ENCODE measurements at regions not wholly inside any gene's neighbourhood (a gene's known extent, or its start where the extent isn't known, plus 50 kb on each side); places are given as distances from the start of the nearest gene placed in this dataset.

DNA sequence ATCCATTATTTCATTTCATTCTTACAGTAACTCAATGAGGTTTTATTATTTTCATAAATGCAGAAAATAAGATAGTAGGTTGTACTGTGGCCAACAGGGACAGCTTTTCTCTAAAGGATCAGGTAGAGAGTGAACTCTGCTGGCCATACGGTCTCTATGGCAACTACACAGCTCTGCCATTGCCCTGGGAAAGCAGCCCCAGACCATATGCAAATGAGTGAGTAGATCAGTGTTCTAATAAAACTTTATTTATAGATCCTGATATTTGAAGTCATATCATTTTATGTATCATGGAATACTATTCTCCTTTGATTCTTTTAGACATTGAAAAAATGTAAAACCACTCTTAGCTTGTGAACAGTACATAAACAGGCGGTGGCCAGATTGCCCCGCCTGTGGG, 192.5 kb upstream of the RREB1 start:
- intact Hi-C loops (cut with DNase I): no loop called here
- no peak for DNase-seq
- no peak for ATAC-seq

- ATAC-seq (peak; percentile 68 to 72), DNase-seq (peak; percentile 47)
- intact Hi-C loops (cut with DNase I): no loop called here
Measured at GRCh38 chr6:6915813-6916547, 191.8 kb upstream of the RREB1 start.

GRCh38 chr6:6916598-6916997, 191.2 kb upstream of the RREB1 start:
- DNase-seq (no peak), ATAC-seq (peak in 1 of 2 donors; percentile 74)
- intact Hi-C loops (cut with DNase I): no loop called here

GRCh38 chr6:6918216-6918983, 189.4 kb upstream of the RREB1 start:
- intact Hi-C loops (cut with DNase I): no loop called here
- DNase-seq (no peak), ATAC-seq (peak in 1 of 2 donors; percentile 35)

DNA sequence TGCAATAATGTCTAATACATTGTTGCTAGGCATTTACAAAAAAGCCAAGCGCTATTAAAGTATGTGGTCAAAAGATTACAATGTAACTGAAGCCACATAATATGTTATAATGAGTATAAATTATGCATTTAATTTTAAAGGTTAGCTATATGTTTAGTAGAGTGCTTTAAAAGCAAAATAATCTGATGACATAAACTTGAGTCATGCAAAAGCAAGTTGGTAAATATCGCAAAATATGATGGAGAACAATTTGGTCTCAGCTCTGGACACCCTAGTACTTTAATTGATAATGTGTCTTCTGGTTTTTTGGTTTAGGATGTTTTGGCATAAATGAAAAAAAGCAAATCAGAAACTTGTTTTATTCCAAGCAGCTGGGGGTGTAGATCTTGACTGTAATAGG, 188.6 kb upstream of the RREB1 start:
- intact Hi-C loops (cut with DNase I): no loop called here
- no peak for ATAC-seq
- no peak for DNase-seq

DNA sequence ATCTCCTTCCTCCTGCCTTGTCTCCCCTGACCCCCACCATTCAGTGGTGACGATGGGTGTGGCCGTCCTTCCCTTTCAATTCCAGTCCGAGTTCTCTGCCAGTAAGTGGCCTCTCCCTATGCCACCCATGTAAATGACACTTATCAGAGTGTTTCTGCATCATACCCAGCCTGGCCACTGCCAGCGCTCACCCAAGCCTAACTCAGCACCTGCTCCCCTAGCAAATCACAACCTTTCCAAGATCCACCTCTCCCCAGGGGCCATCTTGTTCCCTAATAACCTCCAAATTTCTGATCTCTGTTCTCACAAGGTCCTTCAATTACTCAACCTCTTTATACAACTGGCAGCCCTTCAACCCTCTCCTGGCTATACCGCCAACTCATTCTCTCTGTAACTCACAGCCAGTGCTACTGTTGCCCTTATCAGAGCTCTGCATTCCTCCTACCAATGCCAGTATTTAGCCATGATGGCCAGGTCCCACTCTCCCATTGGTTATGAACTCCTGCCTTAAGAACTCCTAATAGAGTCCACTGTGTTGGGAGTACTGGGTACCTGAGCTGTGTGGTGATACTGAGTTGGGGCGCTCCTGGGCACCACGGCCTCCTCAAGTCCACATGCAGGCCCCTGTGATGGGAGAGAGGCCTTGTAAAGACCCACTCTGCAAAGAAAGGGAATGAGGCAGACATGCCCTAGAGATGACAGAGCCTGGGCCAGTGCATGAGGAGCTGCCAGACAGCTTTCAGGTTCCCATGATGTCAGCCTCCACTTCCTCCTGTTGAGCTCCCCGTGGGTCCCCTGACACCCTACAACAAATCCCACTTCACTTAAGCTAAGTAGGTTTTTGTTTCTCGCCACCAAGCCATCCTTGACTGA, 187.4 kb upstream of the RREB1 start:
- DNase-seq (no peak), ATAC-seq (peak; percentile 14 to 18)
- intact Hi-C loops (cut with DNase I): no loop called here

DNA sequence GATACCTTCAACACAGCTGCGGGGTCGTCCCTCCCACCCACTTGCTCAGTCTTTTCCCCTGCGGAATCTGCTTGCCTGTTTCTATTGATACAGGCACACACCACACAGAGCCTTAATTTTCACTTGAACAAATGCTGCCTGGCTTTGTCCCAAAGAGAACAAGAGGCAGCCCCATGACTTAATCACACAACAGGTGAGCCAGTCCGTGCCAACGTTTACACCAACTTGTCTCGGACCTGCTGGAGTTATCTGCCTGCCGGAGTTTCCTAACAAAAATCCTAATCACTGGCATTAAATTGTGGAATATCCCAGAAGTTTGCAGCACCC, 186.8 kb upstream of the RREB1 start:
- DNase-seq (no peak), ATAC-seq (no peak)
- intact Hi-C loops (cut with DNase I): no loop called here

DNA sequence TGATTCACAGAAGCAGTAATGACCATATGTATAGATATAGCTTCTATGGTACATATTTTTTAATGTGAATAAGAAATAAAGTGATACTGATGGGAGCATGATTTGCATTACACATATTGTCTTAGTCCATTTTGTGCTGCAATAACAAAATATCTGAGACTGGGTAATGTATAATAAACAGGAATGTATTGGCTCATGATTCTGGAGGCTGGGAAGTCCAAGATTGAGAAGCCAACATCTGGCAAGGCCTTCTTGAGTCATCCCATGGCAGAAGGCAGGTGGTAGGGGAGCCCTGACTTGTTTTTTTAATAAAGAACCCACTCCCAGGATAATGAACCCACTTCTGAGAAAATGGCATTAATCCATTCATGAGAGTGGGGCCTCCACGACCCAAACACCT, 185.6 kb upstream of the RREB1 start:
- DNase-seq (no peak), ATAC-seq (no peak)
- intact Hi-C loops (cut with DNase I): no loop called here

DNA sequence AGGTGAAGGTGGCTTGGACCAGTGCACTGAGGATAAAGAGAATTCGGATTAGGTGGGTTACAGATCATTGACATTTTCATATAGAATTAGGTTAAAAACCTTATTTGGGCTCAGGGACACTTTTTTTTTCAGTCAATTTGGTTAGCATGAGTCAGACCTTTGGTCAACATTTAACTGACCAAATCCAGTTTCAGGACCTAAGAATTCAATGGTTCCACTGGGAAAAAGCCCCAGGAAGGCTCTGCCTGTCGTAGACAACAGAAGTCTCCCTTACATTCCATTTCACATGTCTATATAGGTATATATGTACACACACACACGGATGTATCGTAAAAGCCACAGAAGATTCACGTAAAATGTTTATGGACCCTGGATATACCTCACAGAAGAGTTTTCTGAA, 184.2 kb upstream of the RREB1 start:
- DNase-seq (no peak), ATAC-seq (no peak)
- intact Hi-C loops (cut with DNase I): no loop called here

DNA sequence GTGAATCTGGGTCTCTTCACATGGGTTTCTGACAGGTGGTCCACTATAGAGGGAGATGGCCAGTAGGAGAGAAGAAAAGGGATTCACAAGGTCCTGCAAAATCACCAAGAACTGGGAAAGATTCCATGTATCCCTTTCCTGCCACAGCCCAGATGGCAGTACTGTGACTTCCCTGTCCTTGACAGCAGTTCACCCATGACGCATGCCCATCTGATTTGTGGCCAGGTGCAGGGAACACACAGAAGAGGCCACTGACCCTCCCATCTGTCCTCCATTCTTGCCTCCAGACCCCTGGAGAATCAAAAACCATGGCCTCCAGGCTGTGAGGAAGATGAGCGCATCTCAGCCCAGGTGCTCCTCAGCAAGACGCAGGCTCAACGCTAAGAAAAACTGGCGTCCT, 183.1 kb upstream of the RREB1 start:
- DNase-seq (no peak), ATAC-seq (no peak)
- intact Hi-C loops (cut with DNase I): no loop called here

DNA sequence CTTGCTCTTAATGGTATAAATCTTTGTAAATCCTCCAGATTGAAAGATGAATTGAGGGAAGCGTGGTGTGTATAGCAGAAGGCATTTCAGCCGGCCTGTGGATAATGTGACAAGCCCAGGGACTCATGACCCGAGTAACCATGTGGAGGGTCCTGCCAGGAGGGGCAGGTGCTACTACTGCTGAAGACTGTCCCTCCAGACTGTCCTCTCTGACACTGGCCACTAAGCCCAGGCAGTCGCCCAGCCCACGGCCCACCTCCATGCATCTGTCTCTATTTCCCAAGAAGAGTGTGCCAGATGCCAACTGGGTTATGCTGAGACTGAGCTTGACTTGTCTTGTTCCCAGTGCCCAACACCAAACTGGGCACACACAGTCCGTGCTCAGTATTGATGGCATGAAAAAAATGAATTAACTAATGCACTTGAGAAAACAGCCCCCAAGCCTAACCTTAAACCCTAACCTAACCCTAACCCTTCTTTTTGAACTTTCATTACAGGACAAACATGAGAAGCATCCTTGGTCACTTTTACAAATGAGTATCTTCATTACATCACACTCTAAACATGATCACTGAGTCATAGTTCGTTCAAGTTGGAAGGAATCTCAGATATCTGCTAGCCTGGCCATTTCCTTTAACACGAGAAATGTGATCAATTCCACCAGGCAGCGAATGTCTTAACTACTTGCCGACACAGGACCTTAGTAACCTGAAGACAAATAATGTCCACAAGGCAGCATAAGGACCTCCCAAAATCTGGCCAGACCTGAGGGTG, 182.2 kb upstream of the RREB1 start:
- ATAC-seq: no peak
- DNase-seq: no peak
- intact Hi-C loops (cut with DNase I): no loop called here

- DNase-seq: no peak
- ATAC-seq: no peak
- intact Hi-C loops (cut with DNase I): no loop called here
Measured at GRCh38 chr6:6926856-6927255, 180.9 kb upstream of the RREB1 start.

DNA sequence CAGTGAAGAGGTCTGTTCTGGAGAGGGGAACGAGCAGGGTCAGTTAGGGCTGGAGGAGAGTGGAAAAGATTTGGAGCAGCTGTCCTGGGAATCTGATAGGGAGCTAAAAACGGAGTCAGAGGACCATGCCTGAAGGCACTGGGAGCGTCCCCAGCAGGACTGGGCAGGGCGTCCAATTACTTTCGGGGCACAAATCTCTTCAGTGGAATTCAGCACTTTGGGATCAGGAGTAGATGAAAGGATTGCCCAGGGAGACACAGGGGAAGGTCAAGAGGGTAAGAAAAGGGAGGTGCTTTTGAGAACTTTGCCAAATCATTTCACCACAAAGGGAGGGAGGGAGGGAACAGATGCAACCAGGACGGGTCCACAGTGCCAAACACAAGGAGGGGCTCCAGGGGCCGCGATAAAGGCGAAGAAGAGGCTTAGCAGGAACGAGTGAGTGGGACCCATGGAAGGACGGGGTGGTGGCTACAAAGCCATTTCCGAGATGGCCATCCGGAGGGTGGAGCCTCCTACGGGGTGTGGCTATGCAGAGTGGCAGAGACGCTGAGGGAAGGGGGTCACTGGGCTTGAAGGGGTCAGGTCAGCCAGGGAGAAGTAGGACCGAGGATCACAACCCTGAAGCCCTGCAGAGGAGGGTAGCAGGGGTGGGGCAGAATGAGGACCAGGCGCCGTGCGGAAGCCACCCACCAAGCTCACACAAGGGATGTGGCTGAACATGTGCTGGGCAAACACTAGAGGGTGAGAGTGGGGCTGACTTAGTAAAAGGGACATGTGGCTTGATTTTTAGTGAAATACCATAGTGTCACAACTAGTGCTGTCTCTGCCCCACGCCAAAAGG, 180.0 kb upstream of the RREB1 start:
- peak; percentile 41 for DNase-seq
- ATAC-seq: peak; percentile 71 to 82
- intact Hi-C loops (cut with DNase I): no loop called here

DNA sequence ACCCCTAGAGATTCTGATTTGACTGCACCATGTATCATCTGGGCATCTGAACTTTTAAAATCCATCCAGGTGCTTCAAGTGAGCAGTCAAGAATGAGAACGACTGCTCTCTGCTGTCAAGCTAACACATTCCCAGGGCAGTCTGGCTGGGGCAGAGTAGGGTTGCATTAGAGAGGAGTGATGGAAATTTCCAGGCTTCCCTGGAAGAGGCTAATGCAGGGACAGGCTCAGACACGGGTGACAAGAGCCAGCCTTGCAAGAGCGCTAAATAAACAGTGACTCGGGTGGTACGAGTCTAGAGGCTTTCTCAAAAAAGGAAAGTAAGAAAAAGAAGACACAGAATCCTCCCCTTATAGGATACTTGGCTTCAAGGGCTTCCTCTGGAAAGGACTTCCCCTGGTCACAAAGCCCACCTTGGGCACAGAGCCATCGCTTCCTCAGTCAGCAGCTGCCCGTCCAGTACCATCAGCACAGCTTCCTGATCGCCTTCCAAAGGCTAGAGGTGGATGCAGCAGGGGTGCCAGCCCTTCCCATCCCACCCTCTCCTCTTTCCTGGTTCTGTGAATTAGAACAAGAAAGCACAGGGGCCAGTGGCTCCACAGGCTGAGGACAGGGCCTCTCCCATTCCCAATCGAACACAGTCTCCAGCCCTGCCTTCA, 177.4 kb upstream of the RREB1 start:
- intact Hi-C loops (cut with DNase I): no loop called here
- DNase-seq: no peak

DNA sequence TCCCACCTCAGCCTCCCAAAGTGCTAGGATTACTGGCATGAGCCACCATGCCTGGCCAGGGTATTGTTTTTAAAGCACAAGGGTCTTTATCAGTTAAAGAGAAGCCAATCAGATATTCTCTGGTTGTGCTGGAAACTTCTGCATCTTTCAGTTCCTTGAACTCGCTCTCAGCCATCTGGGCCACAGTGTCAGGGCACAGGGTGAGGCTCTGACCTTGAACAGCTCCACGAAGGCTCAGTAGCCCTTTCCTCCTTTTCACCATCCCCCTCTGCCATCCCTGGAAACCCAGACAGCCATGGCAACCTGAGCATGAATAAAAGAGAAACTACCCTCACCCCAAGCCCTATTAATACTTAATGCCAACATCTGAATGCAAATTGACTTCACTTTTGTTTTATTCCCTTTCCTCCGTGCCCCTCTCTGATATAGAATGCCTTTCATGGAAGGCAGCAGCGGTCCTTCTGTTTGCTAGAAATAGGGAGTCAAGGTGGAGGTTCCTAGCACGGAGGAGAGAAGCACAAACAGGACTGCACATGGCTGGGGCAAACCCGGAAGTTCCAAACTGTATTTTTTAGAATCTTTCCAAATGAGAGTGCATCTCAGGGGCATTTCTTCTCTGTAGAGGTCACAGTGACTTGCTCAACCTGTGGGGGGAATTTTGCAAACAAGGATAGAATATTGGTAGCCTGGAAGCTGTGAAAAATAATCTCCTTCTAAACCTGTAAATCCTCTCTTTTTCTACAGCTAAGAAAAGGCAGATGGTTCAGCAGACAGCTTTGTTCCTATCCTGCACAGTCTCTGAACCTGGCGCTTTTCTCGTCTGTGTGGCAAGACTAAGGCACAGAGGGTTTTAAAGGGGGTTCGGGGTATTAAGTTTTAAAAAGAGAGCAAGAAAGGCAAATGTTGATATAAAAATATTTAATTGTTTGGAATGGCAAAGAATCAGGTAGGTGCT, 176.4 kb upstream of the RREB1 start:
- ATAC-seq (no peak), DNase-seq (no peak)
- intact Hi-C loops (cut with DNase I): no loop called here

More for the DNA sequence above, 177.4 kb upstream of the RREB1 start:
- ATAC-seq: no peak

DNA sequence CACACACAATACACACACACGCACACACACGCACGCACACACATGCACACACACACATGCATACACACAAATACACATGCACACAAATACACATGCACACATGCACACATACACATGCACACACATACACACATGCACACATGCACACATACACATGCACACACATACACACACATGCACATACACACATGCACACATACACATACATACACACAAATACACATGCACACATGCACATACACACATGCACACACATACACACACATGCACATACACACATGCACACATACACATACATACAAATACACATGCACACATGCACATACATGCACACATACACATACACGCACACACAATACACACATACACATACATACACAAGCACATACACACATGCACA, 175.4 kb upstream of the RREB1 start:
- no peak for DNase-seq
- intact Hi-C loops (cut with DNase I): no loop called here
- ATAC-seq: no peak

GRCh38 chr6:6932968-6933367, 174.8 kb upstream of the RREB1 start:
- peak in 1 of 2 donors; percentile 66 for ATAC-seq
- intact Hi-C loops (cut with DNase I): no loop called here
- DNase-seq: no peak

Measured in left cardiac atrium (tissue), 4 donors.